ENCODE measurements at regions not wholly inside any gene's neighbourhood (a gene's known extent, or its start where the extent isn't known, plus 50 kb on each side); places are given as distances from the start of the nearest gene placed in this dataset.
"Not testable (repeated sequence)": the region's sequence is repeated elsewhere in the genome, so short reads cannot be mapped to it uniquely, and the experiment has no call there.

DNA sequence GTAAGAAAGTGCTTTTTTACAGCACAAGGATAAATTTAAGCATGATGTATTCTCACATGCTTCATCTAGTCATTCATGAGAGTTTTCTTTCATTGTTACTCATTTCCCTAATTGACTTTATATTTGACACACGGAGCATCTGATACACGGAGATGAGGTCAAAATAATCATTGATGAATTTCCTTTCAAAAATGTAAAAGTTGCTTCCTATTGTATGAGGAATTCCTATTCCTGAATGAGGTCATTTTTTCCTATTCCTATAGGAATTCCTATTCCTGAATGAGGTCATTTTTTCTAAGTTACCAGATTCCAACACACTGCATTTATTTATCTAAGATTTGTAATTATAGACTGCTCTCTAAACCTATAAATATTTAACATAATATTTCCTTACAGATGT, 316.7 kb upstream of the KITLG start:
- TF ChIP-seq EZH2phosphoT487 (IDR thresholded peaks at IDR 0.05; ENCODE audit: borderline replicate concordance, low read length): no peak
- TF ChIP-seq, protein P1, sequence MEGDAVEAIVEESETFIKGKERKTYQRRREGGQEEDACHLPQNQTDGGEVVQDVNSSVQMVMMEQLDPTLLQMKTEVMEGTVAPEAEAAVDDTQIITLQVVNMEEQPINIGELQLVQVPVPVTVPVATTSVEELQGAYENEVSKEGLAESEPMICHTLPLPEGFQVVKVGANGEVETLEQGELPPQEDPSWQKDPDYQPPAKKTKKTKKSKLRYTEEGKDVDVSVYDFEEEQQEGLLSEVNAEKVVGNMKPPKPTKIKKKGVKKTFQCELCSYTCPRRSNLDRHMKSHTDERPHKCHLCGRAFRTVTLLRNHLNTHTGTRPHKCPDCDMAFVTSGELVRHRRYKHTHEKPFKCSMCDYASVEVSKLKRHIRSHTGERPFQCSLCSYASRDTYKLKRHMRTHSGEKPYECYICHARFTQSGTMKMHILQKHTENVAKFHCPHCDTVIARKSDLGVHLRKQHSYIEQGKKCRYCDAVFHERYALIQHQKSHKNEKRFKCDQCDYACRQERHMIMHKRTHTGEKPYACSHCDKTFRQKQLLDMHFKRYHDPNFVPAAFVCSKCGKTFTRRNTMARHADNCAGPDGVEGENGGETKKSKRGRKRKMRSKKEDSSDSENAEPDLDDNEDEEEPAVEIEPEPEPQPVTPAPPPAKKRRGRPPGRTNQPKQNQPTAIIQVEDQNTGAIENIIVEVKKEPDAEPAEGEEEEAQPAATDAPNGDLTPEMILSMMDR (IDR thresholded peaks at IDR 0.05; ENCODE audit: low read depth, low read length, poor library complexity, severe bottlenecking): no peak
- Histone ChIP-seq H3K4me3 (ENCODE audit: low read length) (no peak overlapping the region), H3F3A (ENCODE audit: control insufficient read depth, insufficient read depth) (no peaks in the 10 kb centered on the region), H3K4me2 (ENCODE audit: low read length) (no peak overlapping the region), H3K36me3 (ENCODE audit: control insufficient read depth, low read length) (no peaks in the 10 kb centered on the region), H3K9me2 (replicated peaks; ENCODE audit: control insufficient read depth, low read length) (no peaks in the 10 kb centered on the region), H4K20me1 (ENCODE audit: control insufficient read depth, insufficient read depth, low read depth, low read length) (no peaks in the 10 kb centered on the region), H3K79me2 (ENCODE audit: control insufficient read depth, low read length) (no peaks in the 10 kb centered on the region), H3K9me3 (ENCODE audit: control insufficient read depth, insufficient read depth, low read length) (no peaks in the 10 kb centered on the region), H3K27me3 (ENCODE audit: control insufficient read depth, low read length) (no peaks in the 10 kb centered on the region), H3K4me1 (ENCODE audit: control insufficient read depth, low read length) (no peaks in the 10 kb centered on the region), H3K27ac (ENCODE audit: low read depth, low read length) (no peak overlapping the region)

DNA sequence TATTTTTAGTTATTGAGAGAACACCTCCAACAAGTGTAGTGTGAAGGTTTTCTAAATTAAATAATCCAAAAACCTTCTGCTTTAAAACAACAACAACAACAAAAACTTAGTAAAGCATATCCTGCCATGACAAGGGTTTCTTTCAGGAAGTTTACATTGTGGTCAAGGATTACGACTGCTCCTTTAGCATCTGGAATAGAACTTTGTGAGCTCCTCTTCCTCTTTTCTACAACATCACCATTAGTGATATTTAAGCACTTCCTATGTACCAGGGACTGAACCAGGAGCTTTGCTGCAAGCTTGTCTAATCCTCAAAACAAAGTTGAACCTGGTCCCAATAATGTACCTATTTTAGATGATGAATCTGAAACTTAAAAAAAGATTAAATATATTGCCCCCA, 315.4 kb upstream of the KITLG start:
- Histone ChIP-seq H3K9me3 (ENCODE audit: control insufficient read depth, insufficient read depth, low read length) (no peaks in the 10 kb centered on the region), H3K4me1 (ENCODE audit: control insufficient read depth, low read length) (no peaks in the 10 kb centered on the region), H3K4me3 (ENCODE audit: low read length) (no peak overlapping the region), H3K9me2 (replicated peaks; ENCODE audit: control insufficient read depth, low read length) (no peaks in the 10 kb centered on the region), H3K36me3 (ENCODE audit: control insufficient read depth, low read length) (no peaks in the 10 kb centered on the region), H3K27ac (ENCODE audit: low read depth, low read length) (no peak overlapping the region), H4K20me1 (ENCODE audit: control insufficient read depth, insufficient read depth, low read depth, low read length) (no peaks in the 10 kb centered on the region), H3F3A (ENCODE audit: control insufficient read depth, insufficient read depth) (no peaks in the 10 kb centered on the region), H3K27me3 (ENCODE audit: control insufficient read depth, low read length) (no peaks in the 10 kb centered on the region), H3K4me2 (ENCODE audit: low read length) (no peak overlapping the region), H3K79me2 (ENCODE audit: control insufficient read depth, low read length) (no peaks in the 10 kb centered on the region)
- TF ChIP-seq EZH2phosphoT487 (IDR thresholded peaks at IDR 0.05; ENCODE audit: borderline replicate concordance, low read length): no peak
- TF ChIP-seq, protein P1 (IDR thresholded peaks at IDR 0.05; ENCODE audit: low read depth, low read length, poor library complexity, severe bottlenecking): no peak

DNA sequence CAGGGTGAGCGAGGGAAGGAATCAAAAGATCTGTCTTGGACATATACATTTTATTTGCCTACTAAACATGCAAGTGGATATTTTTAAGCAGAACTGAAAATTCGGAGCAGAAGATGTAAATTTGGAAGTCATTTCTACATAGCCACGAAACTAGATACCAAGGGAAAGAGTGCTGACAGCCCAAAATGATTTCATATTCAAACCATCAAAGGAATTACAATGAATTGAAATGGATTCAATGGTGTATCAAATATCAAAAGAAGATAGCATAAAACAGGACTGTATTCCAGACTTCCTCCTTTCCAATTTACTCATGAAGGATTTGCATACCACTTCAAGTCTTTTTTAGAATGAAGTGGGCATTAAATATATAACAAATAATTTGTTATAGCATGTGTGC, 313.5 kb upstream of the KITLG start:
- no peaks in the 10 kb centered on the region for H3K27me3 ChIP-seq (ENCODE audit: control insufficient read depth, low read length)
- H3K4me1 ChIP-seq (ENCODE audit: control insufficient read depth, low read length): no peaks in the 10 kb centered on the region
- H3K4me2 ChIP-seq (ENCODE audit: low read length): no peak overlapping the region
- H4K20me1 ChIP-seq (ENCODE audit: control insufficient read depth, insufficient read depth, low read depth, low read length): no peaks in the 10 kb centered on the region
- no peaks in the 10 kb centered on the region for H3K36me3 ChIP-seq (ENCODE audit: control insufficient read depth, low read length)
- no peaks in the 10 kb centered on the region for H3K9me3 ChIP-seq (ENCODE audit: control insufficient read depth, insufficient read depth, low read length)
- no peaks in the 10 kb centered on the region for H3F3A ChIP-seq (ENCODE audit: control insufficient read depth, insufficient read depth)
- TF ChIP-seq, protein P1 (IDR thresholded peaks at IDR 0.05; ENCODE audit: low read depth, low read length, poor library complexity, severe bottlenecking): no peak
- TF ChIP-seq EZH2phosphoT487 (IDR thresholded peaks at IDR 0.05; ENCODE audit: borderline replicate concordance, low read length): no peak
- H3K79me2 ChIP-seq (ENCODE audit: control insufficient read depth, low read length): no peaks in the 10 kb centered on the region
- no peaks in the 10 kb centered on the region for H3K9me2 ChIP-seq (replicated peaks; ENCODE audit: control insufficient read depth, low read length)
- H3K27ac ChIP-seq (ENCODE audit: low read depth, low read length): no peak overlapping the region
- no peak overlapping the region for H3K4me3 ChIP-seq (ENCODE audit: low read length)

DNA sequence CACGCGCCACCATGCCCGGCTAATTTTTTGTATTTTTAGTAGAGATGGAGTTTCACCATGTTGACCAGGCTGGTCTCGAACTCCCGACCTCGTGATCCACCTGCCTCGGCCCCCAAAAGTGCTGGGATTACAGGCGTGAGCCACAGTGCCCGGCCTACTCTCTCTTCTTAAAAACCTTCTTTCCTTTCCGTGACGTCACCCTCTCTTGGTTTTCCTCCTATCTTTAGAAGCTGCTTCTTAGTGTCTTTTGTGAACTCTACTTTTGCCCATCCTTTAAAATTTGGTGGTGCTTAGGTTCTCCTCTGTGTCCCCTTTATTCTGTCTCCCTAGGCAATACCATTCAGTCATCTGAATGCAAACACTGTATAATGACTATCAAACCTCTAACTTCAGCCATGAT, 311.2 kb upstream of the KITLG start:
- H3K4me3 ChIP-seq (ENCODE audit: low read length); H3K4me2 ChIP-seq (ENCODE audit: low read length); H3F3A ChIP-seq (ENCODE audit: control insufficient read depth, insufficient read depth); H3K79me2 ChIP-seq (ENCODE audit: control insufficient read depth, low read length); H3K9me3 ChIP-seq (ENCODE audit: control insufficient read depth, insufficient read depth, low read length); H3K36me3 ChIP-seq (ENCODE audit: control insufficient read depth, low read length); H3K4me1 ChIP-seq (ENCODE audit: control insufficient read depth, low read length); H4K20me1 ChIP-seq (ENCODE audit: control insufficient read depth, insufficient read depth, low read depth, low read length); H3K9me2 ChIP-seq (replicated peaks; ENCODE audit: control insufficient read depth, low read length); H3K27ac ChIP-seq (ENCODE audit: low read depth, low read length); H3K27me3 ChIP-seq (ENCODE audit: control insufficient read depth, low read length): not testable (repeated sequence)

Data from DOHH2 (cell line).